ENCODE measurements at regions not wholly inside any gene's neighbourhood (a gene's known extent, or its start where the extent isn't known, plus 50 kb on each side); places are given as distances from the start of the nearest gene placed in this dataset.

GRCh38 chr11:45362636-45363035 lies 76.5 kb upstream of the SYT13 start:
- TF ChIP-seq CTCF (conservative IDR thresholded peaks at IDR 0.05) (no peak), ZFX (IDR thresholded peaks at IDR 0.05) (no peak)

All from C4-2B (cell line).